Heart left ventricle (tissue), 13 donors: ENCODE measurements at regions not wholly inside any gene's neighbourhood (a gene's known extent, or its start where the extent isn't known, plus 50 kb on each side); places are given as distances from the start of the nearest gene placed in this dataset.

Source experiments
- POLR2A ChIP-seq, 2 donors: fragments of 450-650 bp; IDR thresholded peaks; one replicate each; pipeline ENCODE4 v1.6.1; 2017; ENCODE audit warnings: antibody characterized with exemption in 2 of 2, mild to moderate bottlenecking in 2 of 2, moderate library complexity in 2 of 2
- TF ChIP-seq, protein P1 (sequence below), 12 donors: fragments of 200-600 bp; sonication (generic) in 4 of 12; IDR thresholded peaks; one replicate each; pipeline versions ENCODE4 v1.5.0 to v1.8.0; 2018 to 2022; ENCODE audit warnings: antibody characterized with exemption in 12 of 12, mild to moderate bottlenecking in 5 of 12
- donor health status: ischemic (EF 13 %, LVEDD 7.1; RV severe dilation, severe dysfunction).
- donor health status: DM: no; HTN: yes; CAD: no.
- donor health status: DM: no; HTN: no; CAD: no.
- donor health status: ischemic (EF 25% LVEDD 6.9; RV normal size, moderate dysfunction).
- donor health status: ischemic (EF 25% LVEDD 5.7; RV mildly dilated, moderate dysfunction).
- donor health status: ischemic (EF 35%, LVEDD 5.7; RV mildly dilated, moderate dysfunction).
- donor health status: nonischemic (EF 11% LVEDD 7.7; RV severe dilation, severe dysfunction).
- donor health status: DM: yes; HTN: yes; CAD: no.
- donor health status: PGD.
- donor health status: ischemic (EF 29% LVEDD 5.4; RV normal size, mild dysfunction).
- donor health status: nonischemic (EF 23%, LVEDD 6.1; RV moderate dilation, normal function).

DNA sequence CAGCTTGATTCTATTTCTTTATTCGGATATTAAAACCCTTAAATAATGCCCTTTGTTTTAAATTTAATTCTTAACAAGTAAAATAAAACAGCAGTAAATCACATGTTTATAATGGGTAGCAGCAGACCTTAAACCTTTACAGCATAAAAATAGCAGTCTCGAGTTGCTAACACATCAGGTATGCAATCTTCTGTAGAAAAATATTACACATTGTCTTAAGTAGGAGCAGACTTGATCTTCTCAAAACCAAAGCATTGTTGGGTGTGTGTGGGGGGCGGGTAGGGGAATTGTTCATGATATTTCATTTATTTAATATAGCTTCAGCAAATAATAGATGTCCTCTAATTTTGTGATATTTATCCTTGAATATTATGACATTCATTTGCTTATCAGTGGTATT lies 331.4 kb downstream of the PCDH7 start:
- TF ChIP-seq, protein P1, sequence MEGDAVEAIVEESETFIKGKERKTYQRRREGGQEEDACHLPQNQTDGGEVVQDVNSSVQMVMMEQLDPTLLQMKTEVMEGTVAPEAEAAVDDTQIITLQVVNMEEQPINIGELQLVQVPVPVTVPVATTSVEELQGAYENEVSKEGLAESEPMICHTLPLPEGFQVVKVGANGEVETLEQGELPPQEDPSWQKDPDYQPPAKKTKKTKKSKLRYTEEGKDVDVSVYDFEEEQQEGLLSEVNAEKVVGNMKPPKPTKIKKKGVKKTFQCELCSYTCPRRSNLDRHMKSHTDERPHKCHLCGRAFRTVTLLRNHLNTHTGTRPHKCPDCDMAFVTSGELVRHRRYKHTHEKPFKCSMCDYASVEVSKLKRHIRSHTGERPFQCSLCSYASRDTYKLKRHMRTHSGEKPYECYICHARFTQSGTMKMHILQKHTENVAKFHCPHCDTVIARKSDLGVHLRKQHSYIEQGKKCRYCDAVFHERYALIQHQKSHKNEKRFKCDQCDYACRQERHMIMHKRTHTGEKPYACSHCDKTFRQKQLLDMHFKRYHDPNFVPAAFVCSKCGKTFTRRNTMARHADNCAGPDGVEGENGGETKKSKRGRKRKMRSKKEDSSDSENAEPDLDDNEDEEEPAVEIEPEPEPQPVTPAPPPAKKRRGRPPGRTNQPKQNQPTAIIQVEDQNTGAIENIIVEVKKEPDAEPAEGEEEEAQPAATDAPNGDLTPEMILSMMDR (IDR thresholded peaks at IDR 0.05) = no peak
- TF ChIP-seq POLR2A (IDR thresholded peaks at IDR 0.05) = no peak
